ENCODE measurements at regions not wholly inside any gene's neighbourhood (a gene's known extent, or its start where the extent isn't known, plus 50 kb on each side); places are given as distances from the start of the nearest gene placed in this dataset.

GRCh38 chr7:85693326-85693725 is 506.5 kb upstream of the SEMA3D start:
- H3K27ac ChIP-seq (ENCODE audit: control insufficient read depth, insufficient read depth, low read length): no peak overlapping the region
- H3K4me2 ChIP-seq (ENCODE audit: control insufficient read depth, extremely low read depth, insufficient read depth, low read depth, low read length): no peak overlapping the region
- DNase-seq (ENCODE audit: low read depth, low spot score) (no peak), FAIRE-seq (no peak)
- H3K36me3 ChIP-seq (ENCODE audit: control insufficient read depth in 2 of 2, extremely low read depth in 1 of 2, insufficient read depth in 2 of 2, low read length in 2 of 2): no peaks in the 10 kb centered on the region
- H3K9me1 ChIP-seq (ENCODE audit: control insufficient read depth, extremely low read depth, insufficient read depth, low read length): no peaks in the 10 kb centered on the region
- TF ChIP-seq EZH2 (IDR thresholded peaks at IDR 0.05; ENCODE audit: low read length) (no peak), CTCF (optimal IDR thresholded peaks at IDR 0.05 in 1 of 3, IDR thresholded peaks at IDR 0.05 in 1 of 3, conservative IDR thresholded peaks at IDR 0.05 in 1 of 3; ENCODE audit: extremely low read depth in 1 of 3, insufficient read depth in 2 of 3, low read length in 3 of 3) (no peak)
- H3K79me2 ChIP-seq (ENCODE audit: control insufficient read depth, insufficient read depth, low read length): no peaks in the 10 kb centered on the region
- H4K20me1 ChIP-seq (ENCODE audit: control insufficient read depth, extremely low read depth, insufficient read depth, low read length): no peaks in the 10 kb centered on the region
- no peak overlapping the region for H2AFZ ChIP-seq (ENCODE audit: control insufficient read depth, low read length)
- H3K9me3 ChIP-seq (ENCODE audit: control insufficient read depth, low read depth, low read length): no peaks in the 10 kb centered on the region
- dilution Hi-C loops (cut with MboI; ENCODE audit: extremely low pct_ligation_motif_present, low sequenced_read_pairs): no loop called here
- no peak overlapping the region for H3K4me3 ChIP-seq (ENCODE audit: control insufficient read depth in 2 of 3, extremely low read depth in 1 of 3, insufficient read depth in 2 of 3, low read depth in 1 of 3, low read length in 3 of 3)
- H3K4me1 ChIP-seq (ENCODE audit: control insufficient read depth, extremely low read depth, insufficient read depth, low read length): peaks cover 18% of the 10 kb centered on the region
- no peak overlapping the region for H3K9ac ChIP-seq (ENCODE audit: control insufficient read depth, extremely low read depth, insufficient read depth, low read length)
- no peaks in the 10 kb centered on the region for H3K27me3 ChIP-seq (ENCODE audit: control insufficient read depth, extremely low read depth, insufficient read depth, low read length)

- Histone ChIP-seq H3K36me3 (ENCODE audit: control insufficient read depth in 2 of 2, extremely low read depth in 1 of 2, insufficient read depth in 2 of 2, low read length in 2 of 2) (no peaks in the 10 kb centered on the region), H2AFZ (ENCODE audit: control insufficient read depth, low read length) (no peak overlapping the region), H3K79me2 (ENCODE audit: control insufficient read depth, insufficient read depth, low read length) (no peaks in the 10 kb centered on the region), H3K9ac (ENCODE audit: control insufficient read depth, extremely low read depth, insufficient read depth, low read length) (no peak overlapping the region), H3K9me3 (ENCODE audit: control insufficient read depth, low read depth, low read length) (no peaks in the 10 kb centered on the region), H3K27ac (ENCODE audit: control insufficient read depth, insufficient read depth, low read length) (no peak overlapping the region), H3K4me2 (ENCODE audit: control insufficient read depth, extremely low read depth, insufficient read depth, low read depth, low read length) (no peak overlapping the region), H3K4me3 (ENCODE audit: control insufficient read depth in 2 of 3, extremely low read depth in 1 of 3, insufficient read depth in 2 of 3, low read depth in 1 of 3, low read length in 3 of 3) (no peak overlapping the region), H3K9me1 (ENCODE audit: control insufficient read depth, extremely low read depth, insufficient read depth, low read length) (no peaks in the 10 kb centered on the region), H3K27me3 (ENCODE audit: control insufficient read depth, extremely low read depth, insufficient read depth, low read length) (no peaks in the 10 kb centered on the region), H4K20me1 (ENCODE audit: control insufficient read depth, extremely low read depth, insufficient read depth, low read length) (no peaks in the 10 kb centered on the region), H3K4me1 (ENCODE audit: control insufficient read depth, extremely low read depth, insufficient read depth, low read length) (no peaks in the 10 kb centered on the region)
- no peak for TF ChIP-seq CTCF (optimal IDR thresholded peaks at IDR 0.05 in 1 of 3, IDR thresholded peaks at IDR 0.05 in 1 of 3, conservative IDR thresholded peaks at IDR 0.05 in 1 of 3; ENCODE audit: extremely low read depth in 1 of 3, insufficient read depth in 2 of 3, low read length in 3 of 3)
- TF ChIP-seq EZH2 (IDR thresholded peaks at IDR 0.05; ENCODE audit: low read length): no peak
- no peak for FAIRE-seq
- dilution Hi-C loops (cut with MboI; ENCODE audit: extremely low pct_ligation_motif_present, low sequenced_read_pairs): no loop called here
- no peak for DNase-seq (ENCODE audit: low read depth, low spot score)
Measured at GRCh38 chr7:85688712-85689111, 501.9 kb upstream of the SEMA3D start.

Measured in keratinocyte (primary cell).